Prostate gland (tissue), 2 donors: ENCODE measurements at regions not wholly inside any gene's neighbourhood (a gene's known extent, or its start where the extent isn't known, plus 50 kb on each side); places are given as distances from the start of the nearest gene placed in this dataset.

Source experiments
- CTCF ChIP-seq, 4 experiments: fragments of 200-600 bp in 2 of 4; fragments of 450-650 bp in 2 of 4; sonication (generic) in 2 of 4; IDR thresholded peaks; 1 replicate in 3 of 4; 2 replicates in 1 of 4; pipeline ENCODE4 v1.5.1; 2016 to 2019; ENCODE audit warnings: antibody characterized with exemption in 4 of 4, mild to moderate bottlenecking in 2 of 4, moderate library complexity in 2 of 4
- POLR2A ChIP-seq: fragments of 450-650 bp; IDR thresholded peaks from one replicate; pipeline ENCODE4 v1.6.1; 2016; ENCODE audit warnings: antibody characterized with exemption, mild to moderate bottlenecking
- POLR2AphosphoS5 ChIP-seq: sonication (generic); formaldehyde crosslinking; IDR thresholded peaks from one replicate; pipeline ENCODE4 v1.6.1; 2017; ENCODE audit warnings: antibody characterized with exemption

GRCh38 chr19:28492621-28493020, 720.3 kb downstream of the UQCRFS1 start:
- TF ChIP-seq CTCF (IDR thresholded peaks at IDR 0.05): no peak
- no peak for TF ChIP-seq POLR2A
- no peak for TF ChIP-seq POLR2AphosphoS5
